ENCODE measurements at regions not wholly inside any gene's neighbourhood (a gene's known extent, or its start where the extent isn't known, plus 50 kb on each side); places are given as distances from the start of the nearest gene placed in this dataset.

DNA sequence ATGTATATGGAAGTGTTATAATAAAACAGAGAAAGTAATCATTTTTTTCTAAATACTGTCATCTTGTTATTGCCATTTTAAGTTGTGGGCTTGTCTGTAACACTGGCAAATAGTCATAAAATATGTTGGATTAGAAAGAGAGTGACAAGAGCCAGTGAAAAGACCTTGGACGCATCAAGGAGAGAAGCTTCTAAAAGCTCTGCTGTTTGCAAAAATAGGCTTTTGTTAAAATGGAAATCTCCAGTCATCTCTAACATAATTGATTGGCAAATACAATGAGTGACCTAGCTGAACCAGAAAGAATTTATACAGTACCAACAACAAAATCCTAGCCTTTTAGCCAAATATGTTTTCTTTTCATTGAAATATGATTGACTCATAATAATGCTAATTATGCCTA is 245.8 kb upstream of the RMST start:
- TF ChIP-seq IKZF3 (tag by site-specific recombination; IDR thresholded peaks at IDR 0.05) = no peak
- TF ChIP-seq ZNF48 (tag by site-specific recombination; IDR thresholded peaks at IDR 0.05) = no peak
- no peak for TF ChIP-seq PRDM1 (tag by site-specific recombination; IDR thresholded peaks at IDR 0.05)
- no peak for TF ChIP-seq ZNF23 (tag by site-specific recombination; IDR thresholded peaks at IDR 0.05; ENCODE audit: borderline replicate concordance)
- TF ChIP-seq ZFP41 (tag by site-specific recombination; IDR thresholded peaks at IDR 0.05; ENCODE audit: borderline replicate concordance) = no peak
- TF ChIP-seq, protein P1, sequence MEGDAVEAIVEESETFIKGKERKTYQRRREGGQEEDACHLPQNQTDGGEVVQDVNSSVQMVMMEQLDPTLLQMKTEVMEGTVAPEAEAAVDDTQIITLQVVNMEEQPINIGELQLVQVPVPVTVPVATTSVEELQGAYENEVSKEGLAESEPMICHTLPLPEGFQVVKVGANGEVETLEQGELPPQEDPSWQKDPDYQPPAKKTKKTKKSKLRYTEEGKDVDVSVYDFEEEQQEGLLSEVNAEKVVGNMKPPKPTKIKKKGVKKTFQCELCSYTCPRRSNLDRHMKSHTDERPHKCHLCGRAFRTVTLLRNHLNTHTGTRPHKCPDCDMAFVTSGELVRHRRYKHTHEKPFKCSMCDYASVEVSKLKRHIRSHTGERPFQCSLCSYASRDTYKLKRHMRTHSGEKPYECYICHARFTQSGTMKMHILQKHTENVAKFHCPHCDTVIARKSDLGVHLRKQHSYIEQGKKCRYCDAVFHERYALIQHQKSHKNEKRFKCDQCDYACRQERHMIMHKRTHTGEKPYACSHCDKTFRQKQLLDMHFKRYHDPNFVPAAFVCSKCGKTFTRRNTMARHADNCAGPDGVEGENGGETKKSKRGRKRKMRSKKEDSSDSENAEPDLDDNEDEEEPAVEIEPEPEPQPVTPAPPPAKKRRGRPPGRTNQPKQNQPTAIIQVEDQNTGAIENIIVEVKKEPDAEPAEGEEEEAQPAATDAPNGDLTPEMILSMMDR (tag by site-specific recombination; IDR thresholded peaks at IDR 0.05) = no peak
- no peak for TF ChIP-seq FEZF1 (tag by site-specific recombination; IDR thresholded peaks at IDR 0.05)
- TF ChIP-seq BCL11A (tag by site-specific recombination; IDR thresholded peaks at IDR 0.05; ENCODE audit: low read depth) = no peak
- TF ChIP-seq, protein P2, sequence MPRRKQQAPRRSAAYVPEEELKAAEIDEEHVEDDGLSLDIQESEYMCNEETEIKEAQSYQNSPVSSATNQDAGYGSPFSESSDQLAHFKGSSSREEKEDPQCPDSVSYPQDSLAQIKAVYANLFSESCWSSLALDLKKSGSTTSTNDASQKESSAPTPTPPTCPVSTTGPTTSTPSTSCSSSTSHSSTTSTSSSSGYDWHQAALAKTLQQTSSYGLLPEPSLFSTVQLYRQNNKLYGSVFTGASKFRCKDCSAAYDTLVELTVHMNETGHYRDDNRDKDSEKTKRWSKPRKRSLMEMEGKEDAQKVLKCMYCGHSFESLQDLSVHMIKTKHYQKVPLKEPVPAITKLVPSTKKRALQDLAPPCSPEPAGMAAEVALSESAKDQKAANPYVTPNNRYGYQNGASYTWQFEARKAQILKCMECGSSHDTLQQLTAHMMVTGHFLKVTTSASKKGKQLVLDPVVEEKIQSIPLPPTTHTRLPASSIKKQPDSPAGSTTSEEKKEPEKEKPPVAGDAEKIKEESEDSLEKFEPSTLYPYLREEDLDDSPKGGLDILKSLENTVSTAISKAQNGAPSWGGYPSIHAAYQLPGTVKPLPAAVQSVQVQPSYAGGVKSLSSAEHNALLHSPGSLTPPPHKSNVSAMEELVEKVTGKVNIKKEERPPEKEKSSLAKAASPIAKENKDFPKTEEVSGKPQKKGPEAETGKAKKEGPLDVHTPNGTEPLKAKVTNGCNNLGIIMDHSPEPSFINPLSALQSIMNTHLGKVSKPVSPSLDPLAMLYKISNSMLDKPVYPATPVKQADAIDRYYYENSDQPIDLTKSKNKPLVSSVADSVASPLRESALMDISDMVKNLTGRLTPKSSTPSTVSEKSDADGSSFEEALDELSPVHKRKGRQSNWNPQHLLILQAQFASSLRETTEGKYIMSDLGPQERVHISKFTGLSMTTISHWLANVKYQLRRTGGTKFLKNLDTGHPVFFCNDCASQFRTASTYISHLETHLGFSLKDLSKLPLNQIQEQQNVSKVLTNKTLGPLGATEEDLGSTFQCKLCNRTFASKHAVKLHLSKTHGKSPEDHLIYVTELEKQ (tag by site-specific recombination; IDR thresholded peaks at IDR 0.05; ENCODE audit: borderline replicate concordance) = no peak
- TF ChIP-seq, protein P3, sequence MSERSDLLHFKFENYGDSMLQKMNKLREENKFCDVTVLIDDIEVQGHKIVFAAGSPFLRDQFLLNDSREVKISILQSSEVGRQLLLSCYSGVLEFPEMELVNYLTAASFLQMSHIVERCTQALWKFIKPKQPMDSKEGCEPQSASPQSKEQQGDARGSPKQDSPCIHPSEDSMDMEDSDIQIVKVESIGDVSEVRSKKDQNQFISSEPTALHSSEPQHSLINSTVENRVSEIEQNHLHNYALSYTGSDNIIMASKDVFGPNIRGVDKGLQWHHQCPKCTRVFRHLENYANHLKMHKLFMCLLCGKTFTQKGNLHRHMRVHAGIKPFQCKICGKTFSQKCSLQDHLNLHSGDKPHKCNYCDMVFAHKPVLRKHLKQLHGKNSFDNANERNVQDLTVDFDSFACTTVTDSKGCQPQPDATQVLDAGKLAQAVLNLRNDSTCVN (tag by site-specific recombination; optimal IDR thresholded peaks at IDR 0.05) = no peak
- no peak for TF ChIP-seq ZNF76 (tag by site-specific recombination; IDR thresholded peaks at IDR 0.05; ENCODE audit: borderline replicate concordance, low read depth)
- TF ChIP-seq ZNF121 (tag by site-specific recombination; IDR thresholded peaks at IDR 0.05) = no peak
- TF ChIP-seq ZNF768 (tag by site-specific recombination; IDR thresholded peaks at IDR 0.05) = no peak
- TF ChIP-seq ZNF114 (tag by site-specific recombination; IDR thresholded peaks at IDR 0.05) = no peak
